HepG2 (cell line): ENCODE measurements at regions not wholly inside any gene's neighbourhood (a gene's known extent, or its start where the extent isn't known, plus 50 kb on each side); places are given as distances from the start of the nearest gene placed in this dataset.

Experiments used
- ATAC-seq: fragments of 200-7000 bp; cut with Tn5 transposase; 3 replicates; pipeline ENCODE4 v1.9.1; 2020; ENCODE audit warnings: mild to moderate bottlenecking, moderate library complexity
- BruUV-seq: library from RNA; stranded (reverse); fragments of 400-500 nt; replicated peaks from 2 replicates; lab custom pipeline; 2021; lab: Mats Ljungman, UMichigan
- CTCF ChIA-PET: fragments of 300-600 bp; formaldehyde crosslinking; extraction: SDS; loops from one replicate; lab custom pipeline; 2021; ENCODE audit warnings: low total read pairs, inconsistent platforms, low intra/inter-chr PET ratio; lab: Yijun Ruan, JAX
- POLR2A ChIA-PET: fragments of 350-600 bp; sonication (Branson Sonifier 250); formaldehyde crosslinking; loops from one replicate; lab custom pipeline; 2020; ENCODE audit warnings: antibody characterized with exemption, inconsistent platforms; lab: Yijun Ruan, JAX
- DNase-seq: peaks from one replicate; pipeline ENCODE4 v3.0.0-alpha.2; 2015; ENCODE audit warnings: low spot score
- FAIRE-seq: peaks from 3 replicates; lab custom pipeline; 2011; peaks lifted over from hg19 to GRCh38; lab: Jason Lieb, UNC
- H2AFZ ChIP-seq: one replicate; pipeline ENCODE4 v1.6.1; 2011; ENCODE audit warnings: low read length, inconsistent platforms
- H3K27ac ChIP-seq: fragments of 300-600 bp; 3 replicates; pipeline ENCODE4 v1.8.0; 2011; ENCODE audit warnings: mixed run types, mild to moderate bottlenecking, mixed read lengths, low read length, inconsistent platforms; ENCODE audit not compliant: insufficient read depth; ENCODE audit errors: extremely low read length
- H3K27me3 ChIP-seq, 2 experiments: fragments of 200-600 bp in 1 of 2; 2 replicates in 1 of 2; 3 replicates in 1 of 2; pipeline versions ENCODE4 v1.6.0 to v1.8.0; 2011; ENCODE audit warnings: low read length in 2 of 2, mild to moderate bottlenecking in 2 of 2, moderate library complexity in 2 of 2, inconsistent platforms in 1 of 2; ENCODE audit not compliant: insufficient read depth in 2 of 2, control insufficient read depth in 1 of 2
- H3K36me3 ChIP-seq, 2 experiments: fragments of 200-600 bp in 1 of 2; replicated peaks in 1 of 2; 2 replicates in 1 of 2; 3 replicates in 1 of 2; pipeline versions ENCODE4 v1.5.1 to v1.8.0; 2011; ENCODE audit warnings: low read length in 2 of 2, inconsistent platforms in 1 of 2; ENCODE audit not compliant: insufficient read depth in 2 of 2, control insufficient read depth in 1 of 2
- H3K4me1 ChIP-seq: 2 replicates; pipeline ENCODE4 v1.5.1; 2012; ENCODE audit warnings: low read length, inconsistent platforms; ENCODE audit not compliant: insufficient read depth
- H3K4me2 ChIP-seq: 2 replicates; pipeline ENCODE4 v1.6.0; 2011; ENCODE audit warnings: low read depth, low read length, inconsistent platforms
- H3K4me3 ChIP-seq, 3 experiments: fragments of 200-600 bp in 1 of 3; sonication (generic), shearing (Covaris generic) in 1 of 3; replicated peaks in 1 of 3; 2 replicates each; pipeline ENCODE4 v1.5.1; 2011 to 2016; ENCODE audit warnings: low read length in 3 of 3, inconsistent platforms in 2 of 3, low read depth in 2 of 3, mild to moderate bottlenecking in 2 of 3, control low read depth in 1 of 3, mixed read lengths in 1 of 3; ENCODE audit not compliant: insufficient read depth in 1 of 3
- H3K79me2 ChIP-seq: one replicate; pipeline ENCODE4 v1.6.1; 2011; ENCODE audit warnings: low read length, inconsistent platforms; ENCODE audit not compliant: insufficient read depth
- H3K9ac ChIP-seq: 2 replicates; pipeline ENCODE4 v1.6.0; 2011; ENCODE audit warnings: mild to moderate bottlenecking, low read depth, low read length, inconsistent platforms; ENCODE audit not compliant: insufficient read depth
- H3K9me3 ChIP-seq: 2 replicates; pipeline ENCODE4 v1.5.1; 2012; ENCODE audit warnings: mild to moderate bottlenecking, low read length
- H4K20me1 ChIP-seq: 2 replicates; pipeline ENCODE4 v1.6.0; 2011; ENCODE audit warnings: inconsistent platforms, mild to moderate bottlenecking, low read length, moderate library complexity; ENCODE audit not compliant: insufficient read depth
- ASH2L ChIP-seq: fragments of 300-600, 200-600 bp; sonication (generic); IDR thresholded peaks from 2 replicates; pipeline ENCODE4 v1.7.0; 2017; ENCODE audit warnings: low read depth, mild to moderate bottlenecking, moderate library complexity, mixed read lengths, low read length; ENCODE audit not compliant: insufficient read length
- FOSL2 ChIP-seq: sonication (generic); formaldehyde crosslinking; IDR thresholded peaks from 2 replicates; pipeline ENCODE4 v1.4.0; 2020; ENCODE audit warnings: missing genetic modification reagents
- MIER3 ChIP-seq: IDR thresholded peaks from 2 replicates; pipeline ENCODE4 v1.6.1; 2016; ENCODE audit warnings: missing compliant biosample characterization, borderline replicate concordance
- MZF1 ChIP-seq: sonication (generic); formaldehyde crosslinking; IDR thresholded peaks from 2 replicates; pipeline ENCODE4 v1.8.1; 2023; ENCODE audit warnings: mild to moderate bottlenecking, missing genetic modification reagents, borderline replicate concordance
- ZBTB1 ChIP-seq: sonication (generic); formaldehyde crosslinking; IDR thresholded peaks from 2 replicates; pipeline ENCODE4 v1.4.0; 2020; ENCODE audit warnings: missing genetic modification reagents, borderline replicate concordance
- ZNF557 ChIP-seq: sonication (generic); formaldehyde crosslinking; IDR thresholded peaks from 2 replicates; pipeline ENCODE4 v1.4.0; 2020; ENCODE audit warnings: missing genetic modification reagents
- ZNF674 ChIP-seq: sonication (generic); formaldehyde crosslinking; IDR thresholded peaks from 2 replicates; pipeline ENCODE4 v1.5.0; 2020; ENCODE audit warnings: low read depth, mild to moderate bottlenecking, missing genetic modification reagents
- ZNF83 ChIP-seq: sonication (generic); formaldehyde crosslinking; IDR thresholded peaks from 2 replicates; pipeline ENCODE4 v1.4.0; 2020; ENCODE audit warnings: missing genetic modification reagents, mild to moderate bottlenecking, borderline replicate concordance
- WGBS: methylation state at CpG from one replicate; pipeline ENCODE4 v1.1.6; 2017; ENCODE audit warnings: low lambda C conversion rate; 5-methylcytosine and 5-hydroxymethylcytosine counted together
- in situ Hi-C: cut with HindIII; loops from 2 replicates; pipeline ENCODE4 v1.10.0; 2017; ENCODE audit warnings: low pct_unique_long_range_greater_than_20kb; ENCODE audit not compliant: extremely low pct_ligation_motif_present
- intact Hi-C: fragments of 100-400 bp; cut with micrococcal nuclease; formaldehyde crosslinking; loops from one replicate; pipeline ENCODE4 v1.10.0; 2022; ENCODE audit not compliant: unreplicated experiment
- TF ChIP-seq, protein P1 (sequence below): sonication (generic); formaldehyde crosslinking; IDR thresholded peaks from 2 replicates; pipeline ENCODE4 v1.4.0; 2020; ENCODE audit warnings: missing genetic modification reagents
- TF ChIP-seq, protein P2 (sequence below): sonication (generic); formaldehyde crosslinking; IDR thresholded peaks from 2 replicates; pipeline ENCODE4 v1.5.0; 2020; ENCODE audit warnings: missing genetic modification reagents, mild to moderate bottlenecking, borderline replicate concordance
- TF ChIP-seq, protein P3 (sequence below): sonication (generic); formaldehyde crosslinking; IDR thresholded peaks from 2 replicates; pipeline ENCODE4 v1.4.0; 2020; ENCODE audit warnings: missing genetic modification reagents

- Histone ChIP-seq H3K79me2 (no peaks in the 10 kb centered on the region), H3K27me3 (no peaks in the 10 kb centered on the region), H3K9me3 (peaks cover 5% of the 10 kb centered on the region; the same call in 1 of the 2 replicates), H3K4me2 (no peak overlapping the region), H3K4me1 (no peaks in the 10 kb centered on the region; the same call in 1 of the 2 replicates), H3K36me3 (no peaks in the 10 kb centered on the region), H2AFZ (no peak overlapping the region), H4K20me1 (no peaks in the 10 kb centered on the region), H3K4me3 (no peak overlapping the region), H3K27ac (no peak overlapping the region), H3K9ac (no peak overlapping the region)
- in situ Hi-C loops (no loop called here), intact Hi-C loops (no loop called here)
- CTCF ChIA-PET: no interaction called here
- 94% methylated on average over 4 of the region's 4 CpGs for WGBS
- ATAC-seq: no peak
- FAIRE-seq: no peak
- no peak for DNase-seq
- TF ChIP-seq, protein P1, sequence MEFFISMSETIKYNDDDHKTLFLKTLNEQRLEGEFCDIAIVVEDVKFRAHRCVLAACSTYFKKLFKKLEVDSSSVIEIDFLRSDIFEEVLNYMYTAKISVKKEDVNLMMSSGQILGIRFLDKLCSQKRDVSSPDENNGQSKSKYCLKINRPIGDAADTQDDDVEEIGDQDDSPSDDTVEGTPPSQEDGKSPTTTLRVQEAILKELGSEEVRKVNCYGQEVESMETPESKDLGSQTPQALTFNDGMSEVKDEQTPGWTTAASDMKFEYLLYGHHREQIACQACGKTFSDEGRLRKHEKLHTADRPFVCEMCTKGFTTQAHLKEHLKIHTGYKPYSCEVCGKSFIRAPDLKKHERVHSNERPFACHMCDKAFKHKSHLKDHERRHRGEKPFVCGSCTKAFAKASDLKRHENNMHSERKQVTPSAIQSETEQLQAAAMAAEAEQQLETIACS (CRISPR knock-in tag): no peak
- no peak for TF ChIP-seq ASH2L
- TF ChIP-seq, protein P2, sequence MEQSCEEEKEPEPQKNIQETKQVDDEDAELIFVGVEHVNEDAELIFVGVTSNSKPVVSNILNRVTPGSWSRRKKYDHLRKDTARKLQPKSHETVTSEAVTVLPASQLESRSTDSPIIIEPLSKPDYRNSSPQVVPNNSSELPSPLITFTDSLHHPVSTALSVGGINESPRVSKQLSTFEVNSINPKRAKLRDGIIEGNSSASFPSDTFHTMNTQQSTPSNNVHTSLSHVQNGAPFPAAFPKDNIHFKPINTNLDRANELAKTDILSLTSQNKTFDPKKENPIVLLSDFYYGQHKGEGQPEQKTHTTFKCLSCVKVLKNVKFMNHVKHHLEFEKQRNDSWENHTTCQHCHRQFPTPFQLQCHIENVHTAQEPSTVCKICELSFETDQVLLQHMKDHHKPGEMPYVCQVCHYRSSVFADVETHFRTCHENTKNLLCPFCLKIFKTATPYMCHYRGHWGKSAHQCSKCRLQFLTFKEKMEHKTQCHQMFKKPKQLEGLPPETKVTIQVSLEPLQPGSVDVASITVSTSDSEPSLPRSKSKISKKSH (CRISPR knock-in tag): no peak
- TF ChIP-seq ZNF83 (CRISPR knock-in tag): no peak
- no peak for TF ChIP-seq ZBTB1 (CRISPR knock-in tag)
- no peak for TF ChIP-seq FOSL2 (CRISPR knock-in tag)
- TF ChIP-seq MZF1 (CRISPR knock-in tag): no peak
- no peak for TF ChIP-seq ZNF674 (CRISPR knock-in tag)
- TF ChIP-seq, protein P3, sequence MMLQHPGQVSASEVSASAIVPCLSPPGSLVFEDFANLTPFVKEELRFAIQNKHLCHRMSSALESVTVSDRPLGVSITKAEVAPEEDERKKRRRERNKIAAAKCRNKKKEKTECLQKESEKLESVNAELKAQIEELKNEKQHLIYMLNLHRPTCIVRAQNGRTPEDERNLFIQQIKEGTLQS: no peak
- TF ChIP-seq ZNF557: no peak
- no peak for TF ChIP-seq MIER3 (CRISPR knock-in tag)
- BruUV-seq: no TSS peak
- POLR2A ChIA-PET: no interaction called here
Observed at GRCh38 chr6:106771822-106772221, 142.4 kb downstream of the QRSL1 start.
